ENCODE measurements at regions not wholly inside any gene's neighbourhood (a gene's known extent, or its start where the extent isn't known, plus 50 kb on each side); places are given as distances from the start of the nearest gene placed in this dataset.
A peak's percentile ranks its signal among the peaks of the same experiment; 100 is the strongest.

- no peak overlapping the region for H3K27ac Mint-ChIP-seq
Observed at GRCh38 chr10:78435484-78436221, 402.0 kb downstream of the RPS24 start.

GRCh38 chr10:78436222-78436573, 402.5 kb downstream of the RPS24 start:
- no peak overlapping the region for H3K27ac Mint-ChIP-seq
- H3K27ac ChIP-seq (ENCODE audit: low read depth, low read length): no peak overlapping the region
- CTCF ChIA-PET: no interaction called here

More at GRCh38 chr10:78435484-78436221, 402.0 kb downstream of the RPS24 start:
- Mint-ChIP-seq H3K4me3 (no peak overlapping the region), H3K9me3 (no peaks in the 10 kb centered on the region), H3K4me1 (no peaks in the 10 kb centered on the region), H3K36me3 (no peaks in the 10 kb centered on the region), H3K27me3 (peaks cover 9 to 44% of the 10 kb centered on the region in 2 donors)
- H3K4me3 ChIP-seq (ENCODE audit: low read length): no peak overlapping the region
- H3K27me3 ChIP-seq (ENCODE audit: insufficient read depth, low read length, poor library complexity, severe bottlenecking): no peaks in the 10 kb centered on the region
- no peaks in the 10 kb centered on the region for H3K36me3 ChIP-seq (ENCODE audit: insufficient read depth, low read length)
- ChIA-PET CTCF (no interaction called here), POLR2A (no interaction called here)
- no peaks in the 10 kb centered on the region for H3K9me3 ChIP-seq (ENCODE audit: low read length)
- no peak overlapping the region for H3K27ac ChIP-seq (ENCODE audit: low read depth, low read length)
- DNase-seq: no peak
- H3K4me1 ChIP-seq (ENCODE audit: insufficient read depth, low read length): no peaks in the 10 kb centered on the region

GRCh38 chr10:78436706-78437406, 403.2 kb downstream of the RPS24 start:
- Mint-ChIP-seq H3K4me3 (no peak overlapping the region), H3K27me3 (peaks cover 9 to 32% of the 10 kb centered on the region in 2 donors), H3K36me3 (no peaks in the 10 kb centered on the region), H3K9me3 (no peaks in the 10 kb centered on the region), H3K27ac (peak overlapping the region in 1 of 8 donors; percentile 75), H3K4me1 (no peaks in the 10 kb centered on the region)
- no peak for DNase-seq
- no peaks in the 10 kb centered on the region for H3K27me3 ChIP-seq (ENCODE audit: insufficient read depth, low read length, poor library complexity, severe bottlenecking)
- no peak overlapping the region for H3K27ac ChIP-seq (ENCODE audit: low read depth, low read length)
- no peak overlapping the region for H3K4me3 ChIP-seq (ENCODE audit: low read length)
- ChIA-PET CTCF (no interaction called here), POLR2A (no interaction called here)
- H3K9me3 ChIP-seq (ENCODE audit: low read length): no peaks in the 10 kb centered on the region
- no peaks in the 10 kb centered on the region for H3K36me3 ChIP-seq (ENCODE audit: insufficient read depth, low read length)
- no peaks in the 10 kb centered on the region for H3K4me1 ChIP-seq (ENCODE audit: insufficient read depth, low read length)

More at GRCh38 chr10:78436222-78436573, 402.5 kb downstream of the RPS24 start:
- Histone ChIP-seq H3K36me3 (ENCODE audit: insufficient read depth, low read length) (no peaks in the 10 kb centered on the region), H3K4me1 (ENCODE audit: insufficient read depth, low read length) (no peaks in the 10 kb centered on the region), H3K9me3 (ENCODE audit: low read length) (no peaks in the 10 kb centered on the region), H3K4me3 (ENCODE audit: low read length) (no peak overlapping the region), H3K27me3 (ENCODE audit: insufficient read depth, low read length, poor library complexity, severe bottlenecking) (no peaks in the 10 kb centered on the region)
- DNase-seq: no peak
- no peak overlapping the region for H3K4me3 Mint-ChIP-seq
- no peaks in the 10 kb centered on the region for H3K4me1 Mint-ChIP-seq
- H3K9me3 Mint-ChIP-seq: no peaks in the 10 kb centered on the region
- H3K36me3 Mint-ChIP-seq: no peaks in the 10 kb centered on the region
- POLR2A ChIA-PET: no interaction called here
- peaks cover 9 to 39% of the 10 kb centered on the region in 2 donors for H3K27me3 Mint-ChIP-seq

- Histone ChIP-seq H3K4me3 (ENCODE audit: low read length) (no peak overlapping the region), H3K27me3 (ENCODE audit: insufficient read depth, low read length, poor library complexity, severe bottlenecking) (no peaks in the 10 kb centered on the region), H3K9me3 (ENCODE audit: low read length) (no peaks in the 10 kb centered on the region), H3K4me1 (ENCODE audit: insufficient read depth, low read length) (no peaks in the 10 kb centered on the region), H3K27ac (ENCODE audit: low read depth, low read length) (no peak overlapping the region), H3K36me3 (ENCODE audit: insufficient read depth, low read length) (no peaks in the 10 kb centered on the region)
- POLR2A ChIA-PET: no interaction called here
- peaks cover 9 to 27% of the 10 kb centered on the region in 2 donors for H3K27me3 Mint-ChIP-seq
- no peaks in the 10 kb centered on the region for H3K4me1 Mint-ChIP-seq
- no peak overlapping the region for H3K4me3 Mint-ChIP-seq
- H3K27ac Mint-ChIP-seq: peak overlapping the region in 1 of 8 donors; percentile 9
- H3K9me3 Mint-ChIP-seq: no peaks in the 10 kb centered on the region
- no peak for DNase-seq
- no peaks in the 10 kb centered on the region for H3K36me3 Mint-ChIP-seq
- CTCF ChIA-PET: interaction anchor here (1.4 kb wide), 1 partner anchor 390 kb away, joined by 4 read pairs; no protein-coding TSS in a partner anchor
Observed at GRCh38 chr10:78437407-78437768, 403.7 kb downstream of the RPS24 start.

GRCh38 chr10:78437998-78438906, 404.6 kb downstream of the RPS24 start:
- peaks cover 9 to 23% of the 10 kb centered on the region in 2 donors for H3K27me3 Mint-ChIP-seq
- DNase-seq: no peak
- no peak overlapping the region for H3K4me3 Mint-ChIP-seq
- Histone ChIP-seq H3K27ac (ENCODE audit: low read depth, low read length) (no peak overlapping the region), H3K9me3 (ENCODE audit: low read length) (no peaks in the 10 kb centered on the region), H3K4me1 (ENCODE audit: insufficient read depth, low read length) (no peaks in the 10 kb centered on the region), H3K4me3 (ENCODE audit: low read length) (no peak overlapping the region), H3K36me3 (ENCODE audit: insufficient read depth, low read length) (no peaks in the 10 kb centered on the region), H3K27me3 (ENCODE audit: insufficient read depth, low read length, poor library complexity, severe bottlenecking) (no peaks in the 10 kb centered on the region)
- no peak overlapping the region for H3K27ac Mint-ChIP-seq
- H3K36me3 Mint-ChIP-seq: no peaks in the 10 kb centered on the region
- H3K4me1 Mint-ChIP-seq: no peaks in the 10 kb centered on the region
- no peaks in the 10 kb centered on the region for H3K9me3 Mint-ChIP-seq
- ChIA-PET POLR2A (no interaction called here), CTCF (interaction anchor here (1.4 kb wide), 1 partner anchor 391 kb away, joined by 4 read pairs; no protein-coding TSS in a partner anchor)

- H3K9me3 Mint-ChIP-seq: peaks cover 0 to 2% (median 0%) of the 10 kb centered on the region in 5 donors
Observed at GRCh38 chr10:78438907-78439809, 405.5 kb downstream of the RPS24 start.

GRCh38 chr10:78441010-78441409, 407.3 kb downstream of the RPS24 start:
- Histone ChIP-seq H3K27ac (ENCODE audit: low read depth, low read length) (no peak overlapping the region), H3K36me3 (ENCODE audit: insufficient read depth, low read length) (no peaks in the 10 kb centered on the region), H3K4me3 (ENCODE audit: low read length) (no peak overlapping the region), H3K9me3 (ENCODE audit: low read length) (no peaks in the 10 kb centered on the region), H3K4me1 (ENCODE audit: insufficient read depth, low read length) (no peaks in the 10 kb centered on the region), H3K27me3 (ENCODE audit: insufficient read depth, low read length, poor library complexity, severe bottlenecking) (no peaks in the 10 kb centered on the region)
- POLR2A ChIA-PET: no interaction called here
- H3K36me3 Mint-ChIP-seq: no peaks in the 10 kb centered on the region
- no peak overlapping the region for H3K4me3 Mint-ChIP-seq
- H3K27ac Mint-ChIP-seq: no peak overlapping the region
- DNase-seq: no peak
- H3K27me3 Mint-ChIP-seq: peaks cover 7 to 11% of the 10 kb centered on the region in 2 donors
- CTCF ChIA-PET: no interaction called here
- H3K4me1 Mint-ChIP-seq: no peaks in the 10 kb centered on the region
- peaks cover 0 to 2% (median 0%) of the 10 kb centered on the region in 5 donors for H3K9me3 Mint-ChIP-seq

More at GRCh38 chr10:78438907-78439809, 405.5 kb downstream of the RPS24 start:
- Mint-ChIP-seq H3K4me3 (no peak overlapping the region), H3K27me3 (peaks cover 9 to 15% of the 10 kb centered on the region in 2 donors), H3K36me3 (no peaks in the 10 kb centered on the region), H3K27ac (peak overlapping the region in 1 of 8 donors; percentile 56), H3K4me1 (no peaks in the 10 kb centered on the region)
- Histone ChIP-seq H3K27ac (ENCODE audit: low read depth, low read length) (no peak overlapping the region), H3K9me3 (ENCODE audit: low read length) (no peaks in the 10 kb centered on the region), H3K27me3 (ENCODE audit: insufficient read depth, low read length, poor library complexity, severe bottlenecking) (no peaks in the 10 kb centered on the region), H3K36me3 (ENCODE audit: insufficient read depth, low read length) (no peaks in the 10 kb centered on the region), H3K4me1 (ENCODE audit: insufficient read depth, low read length) (no peaks in the 10 kb centered on the region), H3K4me3 (ENCODE audit: low read length) (no peak overlapping the region)
- CTCF ChIA-PET: interaction anchor here (1.4 kb wide), 1 partner anchor 392 kb away, joined by 4 read pairs; no protein-coding TSS in a partner anchor
- POLR2A ChIA-PET: no interaction called here
- no peak for DNase-seq

Measured in CD8-positive, alpha-beta memory T cell (primary cell).